MV-4-11 (cell line): ENCODE measurements at regions not wholly inside any gene's neighbourhood (a gene's known extent, or its start where the extent isn't known, plus 50 kb on each side); places are given as distances from the start of the nearest gene placed in this dataset.

Experiments used
- DNase-seq: peaks from one replicate; lab custom pipeline; 2025; lab: John Stamatoyannopoulos, UW

- DNase-seq, result no peak
These were observed 315.5 kb upstream of the FLRT2 start for GRCh38 chr14:85214471-85214870.

GRCh38 chr14:85217412-85217811 is 312.5 kb upstream of the FLRT2 start:
- DNase-seq, result no peak

DNA sequence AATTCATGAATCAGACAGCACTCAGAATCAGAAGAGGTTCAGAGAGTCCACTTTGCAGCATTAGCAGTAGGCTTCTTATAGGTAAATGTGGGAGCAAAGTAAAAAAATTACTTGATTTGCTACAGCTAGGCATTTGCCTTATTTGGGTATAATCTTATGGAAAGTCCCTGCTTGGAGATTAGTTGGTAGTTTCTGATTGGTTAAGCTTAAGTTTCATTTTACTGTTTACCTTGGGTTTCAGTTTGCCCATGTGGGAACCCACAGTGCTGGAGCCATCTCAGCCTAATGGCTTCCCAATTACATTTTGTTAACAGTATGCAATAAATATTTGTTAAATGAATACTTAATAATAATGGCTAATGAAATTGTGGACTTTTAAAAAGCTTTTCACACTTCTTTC is 311.0 kb upstream of the FLRT2 start:
- no peak for DNase-seq

DNA sequence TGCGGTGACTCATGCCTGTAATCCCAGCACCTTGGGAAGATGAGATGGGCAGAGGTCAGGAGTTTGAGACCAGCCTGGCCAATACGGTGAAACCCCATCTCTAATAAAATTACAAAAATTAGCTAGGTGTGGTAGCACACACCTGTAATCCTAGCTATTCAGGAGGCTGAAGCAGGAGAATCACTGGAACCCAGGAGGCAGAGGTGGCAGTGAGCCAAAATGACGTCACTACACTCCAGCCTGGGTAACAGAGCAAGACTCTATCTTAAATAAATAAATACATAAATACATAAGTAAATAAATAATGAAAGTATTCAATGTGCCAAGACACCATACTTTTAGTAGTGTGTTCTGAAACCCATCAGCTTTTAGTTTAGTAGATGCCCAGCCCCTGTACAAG is 308.1 kb upstream of the FLRT2 start:
- no peak for DNase-seq

GRCh38 chr14:85222341-85222740 is 307.6 kb upstream of the FLRT2 start:
- DNase-seq, result no peak

DNA sequence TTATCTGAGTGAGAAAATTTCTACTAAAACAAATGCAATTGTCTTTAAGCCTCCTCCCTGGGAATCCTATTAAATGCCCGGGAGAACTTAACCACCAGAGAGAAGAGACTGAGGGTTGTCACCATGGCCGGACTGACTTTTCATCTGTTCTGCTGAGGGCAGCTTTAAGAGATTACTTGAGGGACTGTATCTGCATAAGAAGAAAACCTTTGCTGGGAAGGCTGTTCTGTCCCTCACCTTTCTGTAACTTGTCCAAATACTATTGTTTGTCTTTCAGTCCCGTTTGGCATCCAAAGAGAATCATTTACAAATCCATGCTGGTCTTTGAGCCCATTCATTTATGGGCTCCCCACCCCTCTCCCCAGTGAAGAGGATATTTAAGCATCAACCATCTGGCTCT is 306.3 kb upstream of the FLRT2 start:
- DNase-seq, result no peak

DNA sequence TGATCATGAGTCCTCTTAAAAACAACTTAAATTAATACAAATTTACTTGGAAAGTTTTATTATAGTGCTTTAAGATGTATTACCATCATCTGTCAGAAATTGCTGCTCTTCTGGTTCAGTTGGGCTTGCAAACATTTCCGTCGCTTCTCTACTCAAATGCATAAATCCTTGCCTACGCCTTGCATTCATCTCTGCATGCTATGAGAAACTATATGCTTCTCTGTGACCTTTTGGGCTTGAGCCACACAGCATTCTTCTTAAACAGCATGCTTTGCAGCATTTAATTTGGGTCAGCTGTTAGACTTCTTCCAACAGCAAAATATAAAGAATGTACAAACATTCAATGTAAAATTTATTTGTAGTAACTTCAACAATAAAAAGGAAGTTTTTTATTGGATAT is 305.7 kb upstream of the FLRT2 start:
- DNase-seq, result no peak

GRCh38 chr14:85233756-85234155 is 296.2 kb upstream of the FLRT2 start:
- DNase-seq, result no peak

DNA sequence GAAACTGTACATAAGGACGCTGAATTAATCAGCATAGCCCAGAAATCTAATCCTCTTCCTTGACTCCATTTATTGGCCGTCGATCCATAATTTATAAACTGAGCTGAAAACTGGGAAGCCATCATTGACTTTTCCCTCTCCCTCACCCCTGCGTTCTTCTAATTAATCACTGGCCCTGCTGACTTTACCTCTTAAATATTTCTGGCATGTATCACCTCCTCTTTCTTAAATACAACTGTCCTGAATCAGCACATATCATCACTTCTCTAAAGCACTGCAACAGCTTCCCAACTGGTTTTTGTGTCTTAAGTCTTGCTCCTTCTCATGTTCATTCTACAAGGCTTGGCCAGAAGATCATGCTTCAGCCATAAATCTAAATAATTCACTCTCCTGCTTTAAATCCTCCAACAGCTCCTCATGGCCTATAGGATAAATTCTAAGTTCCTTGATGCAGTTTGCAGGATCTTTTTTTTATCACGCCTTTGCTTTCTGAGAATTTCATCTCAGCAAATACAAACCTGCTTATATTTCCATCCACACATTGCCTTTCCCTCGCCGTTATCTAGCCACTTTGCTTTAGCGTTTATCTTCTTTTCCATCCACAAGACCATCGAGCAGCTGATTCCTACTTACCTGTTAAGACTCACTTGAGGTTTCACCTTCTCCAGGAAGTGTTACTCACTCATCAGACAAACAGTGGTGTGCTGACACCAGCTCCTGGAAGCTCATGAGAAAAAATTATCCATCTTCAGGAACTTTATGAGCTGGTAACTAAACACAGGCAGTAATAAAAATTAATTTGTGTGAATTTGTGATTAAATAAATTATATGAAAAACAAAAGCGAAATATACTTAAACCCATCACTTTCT is 295.6 kb upstream of the FLRT2 start:
- DNase-seq, result no peak

GRCh38 chr14:85235868-85236267 is 294.1 kb upstream of the FLRT2 start:
- DNase-seq, result no peak

GRCh38 chr14:85236296-85236695 is 293.6 kb upstream of the FLRT2 start:
- no peak for DNase-seq

GRCh38 chr14:85239791-85240190 is 290.2 kb upstream of the FLRT2 start:
- DNase-seq, result no peak

- no peak for DNase-seq
These were observed 288.7 kb upstream of the FLRT2 start for GRCh38 chr14:85241022-85241855.

DNA sequence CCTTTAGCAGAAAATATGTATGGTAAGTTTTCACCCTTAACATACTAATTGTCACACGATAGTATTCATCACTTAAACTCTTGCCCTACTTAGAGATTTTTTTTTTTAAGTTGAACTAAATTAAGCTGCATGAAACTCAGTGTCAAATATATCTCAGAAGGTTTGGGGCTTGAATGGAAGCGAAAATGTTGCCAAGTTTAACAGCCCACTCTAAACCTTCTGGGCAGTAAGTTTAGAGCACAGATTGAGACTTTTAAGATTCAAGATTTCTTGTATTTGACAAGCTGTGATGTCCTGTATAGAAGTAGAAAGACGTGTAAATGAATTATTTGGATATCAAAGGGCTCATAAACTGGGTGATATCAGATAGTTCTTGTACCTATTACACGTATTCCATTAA is 287.3 kb upstream of the FLRT2 start:
- DNase-seq, result no peak

- no peak for DNase-seq
These were observed 286.6 kb upstream of the FLRT2 start for GRCh38 chr14:85243321-85243720.

DNA sequence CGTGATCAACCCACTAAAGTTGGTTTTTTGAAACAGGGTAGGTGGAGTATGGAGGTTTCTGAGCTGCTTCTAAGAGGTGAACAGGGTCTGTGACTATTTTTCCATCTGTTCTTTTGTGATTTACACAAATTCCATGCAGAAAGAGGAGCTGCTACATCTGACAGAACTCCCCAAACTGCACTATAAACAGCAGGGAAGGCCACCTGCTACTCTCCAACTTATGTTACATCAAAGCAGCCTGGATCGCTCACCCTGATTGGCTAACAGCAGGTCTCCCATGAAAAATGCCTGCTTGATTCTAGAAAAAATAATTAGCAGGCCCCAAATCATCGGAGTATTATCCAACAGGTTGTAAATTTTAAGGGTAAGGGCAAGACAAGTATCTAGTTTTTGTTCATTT is 282.9 kb upstream of the FLRT2 start:
- DNase-seq, result no peak

DNA sequence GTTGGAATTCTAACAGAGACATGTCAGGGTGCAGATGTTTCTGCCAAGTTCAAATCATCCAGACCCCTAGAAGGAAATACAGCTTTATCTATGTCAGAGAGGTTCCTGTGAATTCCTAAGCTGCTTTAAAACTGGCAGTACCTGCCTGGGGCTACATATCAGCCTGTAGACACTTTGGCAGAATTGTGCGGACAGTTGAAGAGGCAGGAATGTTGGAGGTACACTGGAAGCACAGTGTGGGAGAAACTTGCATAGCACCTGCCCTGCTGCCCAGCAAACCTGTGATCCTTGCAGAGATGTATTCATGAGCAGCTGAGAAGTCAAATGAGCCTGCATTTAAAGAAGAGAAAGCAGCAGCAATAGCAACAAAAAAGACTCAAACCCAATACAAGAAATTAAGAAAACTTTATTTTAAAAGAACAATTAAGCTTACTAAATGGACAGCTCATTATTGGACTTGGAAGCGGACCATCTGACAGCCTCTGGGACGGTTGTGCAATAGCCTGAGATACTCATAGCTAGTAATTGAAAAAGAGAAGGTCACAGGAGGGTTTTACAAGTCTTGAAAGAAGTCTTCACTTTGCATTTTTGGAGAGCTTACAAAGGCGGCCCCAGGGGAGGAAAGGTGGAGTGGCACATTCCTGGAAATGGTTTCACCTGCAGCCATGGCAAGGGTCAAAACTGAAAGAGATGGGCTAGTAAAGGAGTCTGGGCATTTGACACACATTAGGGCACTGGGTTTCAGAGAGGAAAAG is 280.9 kb upstream of the FLRT2 start:
- DNase-seq, result no peak

DNA sequence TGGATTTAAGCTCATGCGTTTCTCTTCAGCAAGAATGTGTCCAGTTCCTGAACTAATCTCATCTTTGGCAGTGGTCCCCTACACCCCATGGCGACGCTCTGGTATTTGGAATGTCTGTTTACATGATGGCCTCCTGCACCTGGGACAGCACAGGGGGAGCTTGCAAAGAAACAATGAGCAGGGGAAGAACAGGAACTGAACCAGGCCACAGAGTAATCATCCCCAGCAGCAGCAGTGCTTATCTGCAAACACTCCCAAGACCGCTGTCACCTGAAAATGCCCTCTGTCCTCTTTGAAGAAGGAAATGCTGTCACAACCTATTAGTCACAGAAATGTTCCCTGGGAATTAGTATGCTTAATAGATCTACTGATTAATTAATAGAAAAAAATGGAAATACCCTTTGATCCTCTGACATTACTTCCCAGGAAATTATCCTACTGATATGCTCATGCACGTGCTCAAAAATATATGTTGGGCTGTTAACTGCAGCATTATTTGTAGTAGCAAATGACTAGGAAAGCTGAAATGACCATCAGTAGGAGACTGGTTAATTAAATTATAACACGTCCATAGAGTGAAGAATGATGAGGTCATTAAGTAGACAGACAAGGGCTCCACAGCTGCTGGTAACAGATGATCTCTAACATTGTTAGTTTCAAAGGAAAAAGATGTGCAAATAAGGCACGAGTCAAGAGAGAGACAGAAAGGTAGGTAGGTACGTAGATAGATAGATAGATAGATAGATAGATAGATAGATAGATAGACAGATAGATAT is 279.3 kb upstream of the FLRT2 start:
- no peak for DNase-seq

GRCh38 chr14:85252011-85252410 is 277.9 kb upstream of the FLRT2 start:
- no peak for DNase-seq

DNA sequence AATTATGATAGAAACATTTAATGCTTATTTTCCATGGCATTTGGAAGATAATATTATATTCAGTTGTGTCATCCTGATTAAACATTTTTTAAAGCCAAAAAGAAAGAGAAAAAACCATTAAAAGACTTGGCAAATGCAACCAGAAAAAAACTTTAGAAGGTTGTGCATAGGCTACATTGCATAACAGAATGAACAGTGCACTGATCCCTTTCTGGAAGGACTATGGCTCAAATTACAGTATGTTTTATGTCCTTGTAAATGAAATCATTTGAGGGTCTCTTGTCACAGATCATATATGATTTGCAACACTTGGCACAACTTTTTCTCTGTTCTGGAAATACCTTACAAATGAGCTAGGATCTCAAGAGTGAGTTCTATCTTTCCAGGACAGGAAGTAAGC is 275.2 kb upstream of the FLRT2 start:
- DNase-seq, result no peak

DNA sequence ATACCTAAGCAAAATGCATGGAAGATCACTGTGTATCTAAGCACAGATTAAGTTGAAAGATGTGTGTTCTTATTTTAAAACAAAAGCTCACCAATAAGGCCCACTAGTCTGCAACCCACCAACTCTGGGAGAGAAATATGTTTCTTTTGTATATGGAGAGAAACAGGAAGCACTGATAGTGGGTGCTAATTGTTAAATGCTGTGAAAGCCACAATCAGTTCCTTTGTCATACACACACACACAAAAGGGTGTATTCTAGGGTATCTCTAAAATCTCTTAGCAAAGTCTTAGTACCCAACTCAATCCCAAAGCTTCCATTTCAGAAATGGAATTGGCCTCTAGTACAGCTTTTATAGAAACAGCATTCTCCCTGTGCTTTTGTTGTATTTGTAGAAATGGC is 272.7 kb upstream of the FLRT2 start:
- no peak for DNase-seq
